DOHH2 (cell line): ENCODE measurements at regions not wholly inside any gene's neighbourhood (a gene's known extent, or its start where the extent isn't known, plus 50 kb on each side); places are given as distances from the start of the nearest gene placed in this dataset.
"Not testable (repeated sequence)": the region's sequence is repeated elsewhere in the genome, so short reads cannot be mapped to it uniquely, and the experiment has no call there.

Source experiments
- H3F3A ChIP-seq: fragments of 200-600 bp; sonication (generic), shearing (Covaris generic); 2 replicates; pipeline ENCODE4 v1.6.0; 2016; ENCODE audit warnings: antibody characterized with exemption, mild to moderate bottlenecking; ENCODE audit not compliant: control insufficient read depth, insufficient read depth
- H3K27ac ChIP-seq: fragments of 200-600 bp; sonication (generic); 2 replicates; pipeline ENCODE4 v1.5.1; 2014; ENCODE audit warnings: low read depth, mild to moderate bottlenecking, low read length, moderate library complexity
- H3K27me3 ChIP-seq: fragments of 200-600 bp; sonication (generic); 2 replicates; pipeline ENCODE4 v1.6.1; 2014; ENCODE audit warnings: mild to moderate bottlenecking, low read length, mixed read lengths; ENCODE audit not compliant: control insufficient read depth
- H3K36me3 ChIP-seq: fragments of 200-600 bp; sonication (generic); 2 replicates; pipeline ENCODE4 v1.6.1; 2014; ENCODE audit warnings: mild to moderate bottlenecking, low read length, moderate library complexity, mixed read lengths; ENCODE audit not compliant: control insufficient read depth
- H3K4me1 ChIP-seq: fragments of 200-600 bp; sonication (generic); 2 replicates; pipeline ENCODE4 v1.6.1; 2014; ENCODE audit warnings: mild to moderate bottlenecking, low read length, mixed read lengths; ENCODE audit not compliant: control insufficient read depth
- H3K4me2 ChIP-seq: fragments of 200-600 bp; sonication (generic); 2 replicates; pipeline ENCODE4 v1.6.0; 2014; ENCODE audit warnings: mild to moderate bottlenecking, low read length, moderate library complexity
- H3K4me3 ChIP-seq: fragments of 200-600 bp; sonication (generic); 2 replicates; pipeline ENCODE4 v1.5.1; 2014; ENCODE audit warnings: mild to moderate bottlenecking, low read length, mixed read lengths
- H3K79me2 ChIP-seq: fragments of 200-600 bp; sonication (generic); 2 replicates; pipeline ENCODE4 v1.6.1; 2014; ENCODE audit warnings: mild to moderate bottlenecking, low read length, mixed read lengths; ENCODE audit not compliant: control insufficient read depth
- H3K9me2 ChIP-seq: fragments of 200-600 bp; sonication (generic); replicated peaks from 2 replicates; pipeline ENCODE4 v1.6.1; 2014; ENCODE audit warnings: mild to moderate bottlenecking, low read length, mixed read lengths; ENCODE audit not compliant: control insufficient read depth
- H3K9me3 ChIP-seq: fragments of 200-600 bp; sonication (generic); 2 replicates; pipeline ENCODE4 v1.6.1; 2014; ENCODE audit warnings: antibody characterized with exemption, low read length, mixed read lengths; ENCODE audit not compliant: control insufficient read depth, insufficient read depth
- H4K20me1 ChIP-seq: fragments of 200-600 bp; sonication (generic); 2 replicates; pipeline ENCODE4 v1.6.0; 2014; ENCODE audit warnings: low read depth, mild to moderate bottlenecking, antibody characterized with exemption, low read length, moderate library complexity; ENCODE audit not compliant: control insufficient read depth, insufficient read depth
- EZH2phosphoT487 ChIP-seq: fragments of 200-600 bp; sonication (generic); IDR thresholded peaks from 2 replicates; pipeline ENCODE4 v1.6.1; 2017; ENCODE audit warnings: borderline replicate concordance, mild to moderate bottlenecking, antibody characterized with exemption, low read length, moderate library complexity, mixed read lengths
- TF ChIP-seq, protein P1 (sequence below): fragments of 200-600 bp; sonication (generic); IDR thresholded peaks from one replicate; pipeline ENCODE4 v1.5.1; 2014; ENCODE audit warnings: antibody characterized with exemption, mild to moderate bottlenecking, low read depth, low read length; ENCODE audit not compliant: poor library complexity, severe bottlenecking

DNA sequence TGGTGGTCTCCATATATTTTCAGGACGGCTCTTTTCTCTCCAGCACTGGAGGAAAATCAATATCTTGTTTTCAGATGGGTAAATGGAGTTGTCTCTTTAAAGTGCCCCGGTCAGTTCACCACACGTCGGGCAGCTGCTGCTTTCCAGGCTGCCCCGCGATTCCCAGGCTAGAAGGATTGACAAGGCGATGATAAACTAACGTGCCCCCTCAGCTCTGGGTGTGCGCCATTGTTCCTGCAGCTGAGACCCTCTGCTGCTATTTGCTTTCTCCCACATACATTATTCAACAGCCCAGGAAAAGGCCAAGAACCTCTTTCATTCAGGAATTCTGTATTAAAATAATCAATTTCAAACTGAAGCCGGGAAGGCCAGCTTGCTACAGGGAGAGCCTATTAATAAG is 254.5 kb downstream of the SOX3 start:
- Histone ChIP-seq H4K20me1 (no peaks in the 10 kb centered on the region), H3K9me3 (no peaks in the 10 kb centered on the region), H3K79me2 (no peaks in the 10 kb centered on the region), H3K4me3 (no peak overlapping the region), H3K9me2 (no peaks in the 10 kb centered on the region), H3K27ac (no peak overlapping the region), H3K4me1 (no peaks in the 10 kb centered on the region), H3K4me2 (no peak overlapping the region), H3K27me3 (no peaks in the 10 kb centered on the region), H3F3A (no peaks in the 10 kb centered on the region), H3K36me3 (no peaks in the 10 kb centered on the region)
- TF ChIP-seq, protein P1, sequence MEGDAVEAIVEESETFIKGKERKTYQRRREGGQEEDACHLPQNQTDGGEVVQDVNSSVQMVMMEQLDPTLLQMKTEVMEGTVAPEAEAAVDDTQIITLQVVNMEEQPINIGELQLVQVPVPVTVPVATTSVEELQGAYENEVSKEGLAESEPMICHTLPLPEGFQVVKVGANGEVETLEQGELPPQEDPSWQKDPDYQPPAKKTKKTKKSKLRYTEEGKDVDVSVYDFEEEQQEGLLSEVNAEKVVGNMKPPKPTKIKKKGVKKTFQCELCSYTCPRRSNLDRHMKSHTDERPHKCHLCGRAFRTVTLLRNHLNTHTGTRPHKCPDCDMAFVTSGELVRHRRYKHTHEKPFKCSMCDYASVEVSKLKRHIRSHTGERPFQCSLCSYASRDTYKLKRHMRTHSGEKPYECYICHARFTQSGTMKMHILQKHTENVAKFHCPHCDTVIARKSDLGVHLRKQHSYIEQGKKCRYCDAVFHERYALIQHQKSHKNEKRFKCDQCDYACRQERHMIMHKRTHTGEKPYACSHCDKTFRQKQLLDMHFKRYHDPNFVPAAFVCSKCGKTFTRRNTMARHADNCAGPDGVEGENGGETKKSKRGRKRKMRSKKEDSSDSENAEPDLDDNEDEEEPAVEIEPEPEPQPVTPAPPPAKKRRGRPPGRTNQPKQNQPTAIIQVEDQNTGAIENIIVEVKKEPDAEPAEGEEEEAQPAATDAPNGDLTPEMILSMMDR = no peak
- TF ChIP-seq EZH2phosphoT487 = no peak

DNA sequence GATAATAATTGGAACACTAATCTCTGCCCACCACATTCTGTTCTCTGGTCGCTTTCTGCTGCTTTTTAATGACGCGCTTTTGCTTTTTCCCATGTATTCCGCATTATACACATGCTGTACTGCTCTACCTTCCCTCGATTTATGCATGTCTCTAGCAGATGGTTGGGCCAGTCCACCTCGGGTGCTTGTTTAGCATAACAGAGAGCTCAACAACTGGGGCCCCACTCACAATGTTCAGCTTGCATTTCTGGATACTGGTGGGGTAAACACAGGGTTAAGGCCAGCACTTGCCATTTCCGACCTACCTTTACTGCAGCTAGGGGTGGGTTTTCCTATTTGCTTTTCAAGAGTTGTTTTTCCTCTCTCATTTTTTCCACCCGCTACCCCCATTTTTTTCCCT is 255.8 kb downstream of the SOX3 start:
- no peaks in the 10 kb centered on the region for H3K79me2 ChIP-seq
- H4K20me1 ChIP-seq = no peaks in the 10 kb centered on the region
- no peaks in the 10 kb centered on the region for H3K27me3 ChIP-seq
- TF ChIP-seq, protein P1 = no peak
- TF ChIP-seq EZH2phosphoT487 = no peak
- no peaks in the 10 kb centered on the region for H3K4me1 ChIP-seq
- no peak overlapping the region for H3K4me3 ChIP-seq
- no peak overlapping the region for H3K27ac ChIP-seq
- no peak overlapping the region for H3K4me2 ChIP-seq
- no peaks in the 10 kb centered on the region for H3K9me2 ChIP-seq
- no peaks in the 10 kb centered on the region for H3F3A ChIP-seq
- no peaks in the 10 kb centered on the region for H3K36me3 ChIP-seq
- no peaks in the 10 kb centered on the region for H3K9me3 ChIP-seq

- Histone ChIP-seq H3K27me3 (no peaks in the 10 kb centered on the region), H3K4me2 (no peak overlapping the region)
Measured at GRCh38 chrX:140229191-140229590, 263.9 kb upstream of the CXorf66 start.

DNA sequence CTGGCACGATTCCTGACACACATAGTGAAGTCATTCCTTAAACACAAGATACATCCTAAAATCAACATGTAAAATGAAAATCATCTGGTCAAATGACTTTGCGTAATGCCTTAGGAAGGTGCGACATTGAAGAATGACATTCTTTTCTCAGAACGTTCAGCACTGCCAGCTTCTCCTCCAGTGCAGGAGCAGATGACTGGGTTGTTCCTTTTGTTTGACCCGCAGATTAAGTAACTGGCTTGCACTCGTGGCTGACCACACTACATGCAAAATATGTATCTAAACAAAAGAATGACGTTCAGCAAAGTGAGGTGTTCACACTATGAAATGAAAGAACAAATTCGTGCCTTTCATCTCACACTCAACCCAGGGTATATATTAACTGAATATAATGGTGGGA is 260.7 kb upstream of the CXorf66 start:
- H3K9me2 ChIP-seq, H4K20me1 ChIP-seq, H3K27me3 ChIP-seq, H3K9me3 ChIP-seq, H3K4me1 ChIP-seq, H3K4me2 ChIP-seq, H3K79me2 ChIP-seq, H3K27ac ChIP-seq, H3K4me3 ChIP-seq, H3K36me3 ChIP-seq, H3F3A ChIP-seq: not testable (repeated sequence)

More at GRCh38 chrX:140229191-140229590, 263.9 kb upstream of the CXorf66 start:
- Histone ChIP-seq H3K79me2 (no peaks in the 10 kb centered on the region), H3K36me3 (no peaks in the 10 kb centered on the region), H3K9me2 (no peaks in the 10 kb centered on the region), H3F3A (no peaks in the 10 kb centered on the region), H3K9me3 (no peaks in the 10 kb centered on the region), H3K27ac (no peak overlapping the region), H3K4me3 (no peak overlapping the region), H3K4me1 (no peaks in the 10 kb centered on the region), H4K20me1 (no peaks in the 10 kb centered on the region)
- TF ChIP-seq, protein P1 = no peak
- TF ChIP-seq EZH2phosphoT487 = no peak

DNA sequence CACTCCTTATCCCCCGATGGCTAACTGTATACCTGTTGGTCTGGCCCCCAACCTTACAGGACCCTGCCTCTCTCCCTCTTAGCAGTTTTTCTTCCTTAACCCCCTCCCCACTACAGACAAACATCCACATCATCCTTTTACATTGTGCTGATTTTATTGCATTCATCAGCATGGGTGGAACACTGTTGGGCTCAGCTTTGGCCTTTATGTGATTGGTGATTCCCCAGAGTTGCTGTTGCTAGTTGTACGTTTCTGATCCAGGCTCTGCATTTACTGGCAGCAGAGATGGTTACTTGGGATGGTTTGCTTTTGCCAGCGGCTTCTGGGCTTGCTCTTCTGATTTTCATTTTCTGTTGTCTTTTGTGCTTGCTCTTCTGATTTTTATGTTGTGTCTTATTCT is 250.6 kb upstream of the CXorf66 start:
- H3F3A ChIP-seq, H3K36me3 ChIP-seq, H3K9me3 ChIP-seq, H3K27me3 ChIP-seq, H3K4me1 ChIP-seq, H3K27ac ChIP-seq, H3K9me2 ChIP-seq, H4K20me1 ChIP-seq, H3K79me2 ChIP-seq, H3K4me2 ChIP-seq, H3K4me3 ChIP-seq: not testable (repeated sequence)

GRCh38 chrX:140214518-140214917 is 249.2 kb upstream of the CXorf66 start:
- H3K27me3 ChIP-seq, H3K79me2 ChIP-seq, H3K36me3 ChIP-seq, H3K9me3 ChIP-seq, H3K4me1 ChIP-seq, H3K27ac ChIP-seq, H3F3A ChIP-seq, H3K9me2 ChIP-seq, H4K20me1 ChIP-seq, H3K4me2 ChIP-seq, H3K4me3 ChIP-seq: not testable (repeated sequence)
